IMR-90 (cell line): ENCODE measurements at regions not wholly inside any gene's neighbourhood (a gene's known extent, or its start where the extent isn't known, plus 50 kb on each side); places are given as distances from the start of the nearest gene placed in this dataset.
"Not testable (repeated sequence)": the region's sequence is repeated elsewhere in the genome, so short reads cannot be mapped to it uniquely, and the experiment has no call there.

Experiments
- ATAC-seq: fragments of 200-7000 bp; cut with Tn5 transposase; 2 replicates; pipeline ENCODE4 v1.9.1; 2020; ENCODE audit warnings: low read depth, mild to moderate bottlenecking, moderate library complexity
- BruUV-seq: library from RNA; stranded (reverse); fragments of 400-500 nt; replicated peaks from 2 replicates; lab custom pipeline; 2021; lab: Mats Ljungman, UMichigan
- CTCF ChIA-PET: fragments of 300-600 bp; formaldehyde crosslinking; extraction: SDS; loops from one replicate; lab custom pipeline; 2021; ENCODE audit warnings: antibody characterized with exemption; lab: Yijun Ruan, JAX
- POLR2A ChIA-PET: fragments of 300-600 bp; sonication (Branson Sonifier 250); formaldehyde crosslinking; loops from one replicate; lab custom pipeline; 2022; ENCODE audit warnings: antibody characterized with exemption; ENCODE audit not compliant: unreplicated experiment; lab: Charles Lee
- DNase-seq: peaks from one replicate; pipeline ENCODE4 v3.0.0; 2013
- H2AFZ ChIP-seq: replicated peaks from 2 replicates; pipeline ENCODE3; 2013; ENCODE audit warnings: low read length, mild to moderate bottlenecking; ENCODE audit not compliant: poor library complexity
- H2AK5ac ChIP-seq: 2 replicates; pipeline ENCODE4 v1.6.1; 2013; ENCODE audit warnings: low read depth, low read length, inconsistent platforms
- H2AK9ac ChIP-seq: replicated peaks from 2 replicates; pipeline ENCODE3; 2013; ENCODE audit warnings: mild to moderate bottlenecking, low read depth, low read length, moderate library complexity; ENCODE audit not compliant: poor library complexity
- H2BK120ac ChIP-seq: 2 replicates; pipeline ENCODE4 v1.6.1; 2013; ENCODE audit warnings: low read depth, low read length, inconsistent platforms
- H2BK15ac ChIP-seq: 3 replicates; pipeline ENCODE4 v1.6.1; 2013; ENCODE audit warnings: low read depth, low read length, inconsistent platforms
- H2BK20ac ChIP-seq: 2 replicates; pipeline ENCODE4 v1.6.1; 2013; ENCODE audit warnings: low read depth, mild to moderate bottlenecking, inconsistent platforms, low read length, moderate library complexity
- H2BK5ac ChIP-seq: 2 replicates; pipeline ENCODE4 v1.6.1; 2013; ENCODE audit warnings: mild to moderate bottlenecking, low read depth, low read length, inconsistent platforms; ENCODE audit not compliant: poor library complexity, severe bottlenecking
- H3K14ac ChIP-seq: replicated peaks from 2 replicates; pipeline ENCODE4 v1.6.1; 2013; ENCODE audit warnings: low read depth, low read length, inconsistent platforms
- H3K18ac ChIP-seq: 2 replicates; pipeline ENCODE4 v1.6.1; 2013; ENCODE audit warnings: low read depth, low read length, control low read depth
- H3K23ac ChIP-seq: 2 replicates; pipeline ENCODE4 v1.6.1; 2013; ENCODE audit warnings: low read depth, low read length, inconsistent platforms
- H3K27ac ChIP-seq: 2 replicates; pipeline ENCODE4 v1.5.1; 2013; ENCODE audit warnings: mild to moderate bottlenecking, control low read depth, low read length; ENCODE audit not compliant: insufficient read depth
- H3K27me3 ChIP-seq: 2 replicates; pipeline ENCODE4 v1.6.1; 2013; ENCODE audit warnings: low read length; ENCODE audit not compliant: control insufficient read depth, insufficient read depth
- H3K36me3 ChIP-seq: 2 replicates; pipeline ENCODE4 v1.6.1; 2013; ENCODE audit warnings: low read length, mixed read lengths; ENCODE audit not compliant: control insufficient read depth, insufficient read depth
- H3K4ac ChIP-seq: 2 replicates; pipeline ENCODE4 v1.6.1; 2013; ENCODE audit warnings: low read depth, low read length, inconsistent platforms
- H3K4me1 ChIP-seq: 2 replicates; pipeline ENCODE4 v1.6.1; 2013; ENCODE audit warnings: low read length, mixed read lengths; ENCODE audit not compliant: control insufficient read depth, insufficient read depth
- H3K4me2 ChIP-seq: 2 replicates; pipeline ENCODE4 v1.6.1; 2013; ENCODE audit warnings: low read depth, mild to moderate bottlenecking, control low read depth, low read length, moderate library complexity
- H3K4me3 ChIP-seq: 2 replicates; pipeline ENCODE4 v1.5.1; 2013; ENCODE audit warnings: low read depth, mild to moderate bottlenecking, control low read depth, low read length, moderate library complexity; ENCODE audit not compliant: insufficient read depth
- H3K56ac ChIP-seq: 2 replicates; pipeline ENCODE4 v1.6.1; 2013; ENCODE audit warnings: low read length, inconsistent platforms; ENCODE audit not compliant: insufficient read depth; ENCODE audit errors: extremely low read depth
- H3K79me1 ChIP-seq, 2 experiments: 2 replicates each; pipeline ENCODE4 v1.6.1; 2013; ENCODE audit warnings: low read length in 2 of 2, inconsistent platforms in 1 of 2, low read depth in 1 of 2
- H3K9ac ChIP-seq: 2 replicates; pipeline ENCODE4 v1.6.1; 2013; ENCODE audit warnings: low read depth, low read length, control low read depth
- H3K9me1 ChIP-seq: 2 replicates; pipeline ENCODE4 v1.6.1; 2013; ENCODE audit warnings: low read length, inconsistent platforms; ENCODE audit not compliant: insufficient read depth
- H3K9me3 ChIP-seq: 2 replicates; pipeline ENCODE4 v1.6.1; 2013; ENCODE audit warnings: low read length; ENCODE audit not compliant: control insufficient read depth, insufficient read depth
- H4K20me1 ChIP-seq: 2 replicates; pipeline ENCODE4 v1.6.1; 2013; ENCODE audit warnings: low read length, inconsistent platforms; ENCODE audit not compliant: insufficient read depth
- H4K5ac ChIP-seq: 2 replicates; pipeline ENCODE4 v1.6.1; 2013; ENCODE audit warnings: mild to moderate bottlenecking, low read depth, low read length, control low read depth
- H4K8ac ChIP-seq, 2 experiments: 2 replicates each; pipeline ENCODE4 v1.6.1; 2013; ENCODE audit warnings: low read depth in 2 of 2, low read length in 2 of 2, control low read depth in 1 of 2, inconsistent platforms in 1 of 2
- H4K91ac ChIP-seq: 2 replicates; pipeline ENCODE4 v1.6.1; 2013; ENCODE audit warnings: low read depth, low read length, inconsistent platforms; ENCODE audit not compliant: insufficient read depth
- MAZ ChIP-seq: IDR thresholded peaks from 2 replicates; pipeline ENCODE4 v1.6.1; 2012; ENCODE audit warnings: low read depth, mild to moderate bottlenecking, low read length, improper control_type of control experiment, moderate library complexity, borderline replicate concordance
- NFE2L2 ChIP-seq: fragments of 150-350 bp; IDR thresholded peaks from 2 replicates; pipeline ENCODE4 v1.6.1; 2016; ENCODE audit warnings: low read depth, mild to moderate bottlenecking, low read length
- WGBS, 2 experiments: methylation state at CpG; one replicate each; pipeline versions ENCODE4 v1.1.5 to v1.1.7; 2013; ENCODE audit warnings: missing lambda C conversion rate in 2 of 2; ENCODE audit not compliant: insufficient read length in 1 of 2; ENCODE audit errors: extremely low coverage in 2 of 2; 5-methylcytosine and 5-hydroxymethylcytosine counted together
- dilution Hi-C: fragments of 300-500 bp; cut with HindIII; formaldehyde crosslinking; loops from one replicate; pipeline ENCODE4 v1.14.3; 2018; ENCODE audit warnings: low sequenced_read_pairs; ENCODE audit not compliant: unreplicated experiment
- in situ Hi-C: fragments of 300-500 bp; cut with MboI; formaldehyde crosslinking; loops from 3 replicates; pipeline ENCODE4 v1.14.3; 2019; ENCODE audit warnings: low sequenced_read_pairs, inconsistent platforms, mixed read lengths
- intact Hi-C: fragments of 100-400 bp; cut with micrococcal nuclease; formaldehyde crosslinking; loops from 2 replicates; pipeline ENCODE4 v1.10.0; 2022

DNA sequence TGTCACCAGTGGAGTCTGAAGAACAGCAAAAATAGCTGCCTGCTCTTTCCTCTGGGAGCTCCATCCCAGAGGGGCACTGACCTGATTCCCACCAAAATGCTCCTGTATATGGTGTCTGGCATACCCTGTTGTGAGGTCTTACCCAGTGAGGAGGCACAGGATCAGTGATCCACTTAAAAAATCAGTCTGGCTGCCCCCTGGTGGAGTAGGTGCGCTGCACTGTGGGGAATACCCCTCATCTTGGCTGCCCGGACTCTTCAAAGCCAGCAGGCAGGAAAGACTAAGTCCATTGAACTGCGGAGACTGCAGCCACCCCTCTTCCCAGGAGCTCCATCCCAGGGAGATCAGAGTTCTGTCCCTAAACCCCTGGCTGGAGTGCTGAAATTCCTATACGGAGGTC lies 230.9 kb upstream of the HTR1E start:
- Histone ChIP-seq H3K9me1 (no peaks in the 10 kb centered on the region), H3K56ac (no peak overlapping the region), H4K20me1 (no peaks in the 10 kb centered on the region), H3K27me3 (no peaks in the 10 kb centered on the region), H4K5ac (no peak overlapping the region), H3K4me3 (no peak overlapping the region), H2BK20ac (no peak overlapping the region), H2BK15ac (no peak overlapping the region), H3K4me1 (no peaks in the 10 kb centered on the region), H3K23ac (no peak overlapping the region), H3K36me3 (no peaks in the 10 kb centered on the region), H3K4ac (no peak overlapping the region), H2AFZ (no peak overlapping the region), H2AK5ac (no peak overlapping the region), H4K8ac (no peak overlapping the region), H3K14ac (no peak overlapping the region), H4K91ac (no peak overlapping the region), H3K4me2 (no peak overlapping the region), H2BK120ac (no peak overlapping the region), H3K18ac (no peak overlapping the region), H3K9me3 (peaks cover 12% of the 10 kb centered on the region), H3K79me1 (no peaks in the 10 kb centered on the region), H2BK5ac (no peak overlapping the region), H3K9ac (no peak overlapping the region), H3K27ac (no peak overlapping the region), H2AK9ac (no peak overlapping the region)
- in situ Hi-C loops: no loop called here
- no peak for TF ChIP-seq NFE2L2
- TF ChIP-seq MAZ: no peak
- BruUV-seq: no TSS peak
- ChIA-PET POLR2A (no interaction called here), CTCF (no interaction called here)
- DNase-seq: no peak
- no CpG with 5 or more reads among the region's 4 CpGs for WGBS, 2 experiments
- intact Hi-C loops: no loop called here
- ATAC-seq: no peak
- dilution Hi-C loops: no loop called here

- H3K79me1 ChIP-seq, H3K4me1 ChIP-seq, BruUV-seq, H3K27ac ChIP-seq, CTCF ChIA-PET, H3K56ac ChIP-seq, H2AFZ ChIP-seq, H2BK20ac ChIP-seq, dilution Hi-C loops, H3K4me2 ChIP-seq, H2BK15ac ChIP-seq, H3K18ac ChIP-seq, H3K4ac ChIP-seq, H4K20me1 ChIP-seq, H3K23ac ChIP-seq, H3K14ac ChIP-seq, H3K9ac ChIP-seq, intact Hi-C loops, H2AK9ac ChIP-seq, H3K9me3 ChIP-seq, H4K91ac ChIP-seq, DNase-seq, H3K36me3 ChIP-seq, H4K8ac ChIP-seq, H4K5ac ChIP-seq, H2BK120ac ChIP-seq, POLR2A ChIA-PET, H3K27me3 ChIP-seq, H2AK5ac ChIP-seq, H2BK5ac ChIP-seq, in situ Hi-C loops, ATAC-seq, H3K9me1 ChIP-seq, H3K4me3 ChIP-seq: not testable (repeated sequence)
- no CpG with 5 or more reads among the region's 4 CpGs for WGBS, 2 experiments
Observed at GRCh38 chr6:86701228-86701627, 236.1 kb upstream of the HTR1E start.
